ENCODE measurements at regions not wholly inside any gene's neighbourhood (a gene's known extent, or its start where the extent isn't known, plus 50 kb on each side); places are given as distances from the start of the nearest gene placed in this dataset.

DNA sequence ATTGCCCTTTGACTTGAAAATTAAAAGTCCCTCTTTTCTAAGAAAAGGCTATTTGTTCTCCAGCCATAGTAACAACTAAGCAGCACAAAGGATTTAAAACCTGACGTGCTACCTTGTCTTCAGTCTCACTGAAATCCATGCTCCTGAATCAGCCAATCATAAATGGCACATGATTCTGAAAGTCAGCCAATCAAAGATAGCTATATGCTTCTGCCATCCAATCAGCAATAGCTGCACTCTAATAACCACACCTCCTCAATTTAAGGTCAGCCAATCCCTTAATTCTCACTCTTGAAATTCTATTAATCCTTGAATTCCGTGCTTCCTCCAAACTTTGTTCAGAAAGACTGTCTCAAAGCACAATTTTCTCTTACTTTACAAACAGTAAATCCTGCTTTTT, 53.5 kb upstream of the ACAN start:
- no peaks in the 10 kb centered on the region for H3K4me1 ChIP-seq (ENCODE audit: insufficient read depth)
- no peak overlapping the region for H3K4me2 ChIP-seq
- no peaks in the 10 kb centered on the region for H3K79me2 ChIP-seq (replicated peaks; ENCODE audit: insufficient read depth)
- TF ChIP-seq CREB1 (CRISPR knock-in tag; IDR thresholded peaks at IDR 0.05; ENCODE audit: low read depth): no peak
- TF ChIP-seq ZNF331 (CRISPR knock-in tag; IDR thresholded peaks at IDR 0.05; ENCODE audit: low read depth): no peak
- TF ChIP-seq, protein P1, sequence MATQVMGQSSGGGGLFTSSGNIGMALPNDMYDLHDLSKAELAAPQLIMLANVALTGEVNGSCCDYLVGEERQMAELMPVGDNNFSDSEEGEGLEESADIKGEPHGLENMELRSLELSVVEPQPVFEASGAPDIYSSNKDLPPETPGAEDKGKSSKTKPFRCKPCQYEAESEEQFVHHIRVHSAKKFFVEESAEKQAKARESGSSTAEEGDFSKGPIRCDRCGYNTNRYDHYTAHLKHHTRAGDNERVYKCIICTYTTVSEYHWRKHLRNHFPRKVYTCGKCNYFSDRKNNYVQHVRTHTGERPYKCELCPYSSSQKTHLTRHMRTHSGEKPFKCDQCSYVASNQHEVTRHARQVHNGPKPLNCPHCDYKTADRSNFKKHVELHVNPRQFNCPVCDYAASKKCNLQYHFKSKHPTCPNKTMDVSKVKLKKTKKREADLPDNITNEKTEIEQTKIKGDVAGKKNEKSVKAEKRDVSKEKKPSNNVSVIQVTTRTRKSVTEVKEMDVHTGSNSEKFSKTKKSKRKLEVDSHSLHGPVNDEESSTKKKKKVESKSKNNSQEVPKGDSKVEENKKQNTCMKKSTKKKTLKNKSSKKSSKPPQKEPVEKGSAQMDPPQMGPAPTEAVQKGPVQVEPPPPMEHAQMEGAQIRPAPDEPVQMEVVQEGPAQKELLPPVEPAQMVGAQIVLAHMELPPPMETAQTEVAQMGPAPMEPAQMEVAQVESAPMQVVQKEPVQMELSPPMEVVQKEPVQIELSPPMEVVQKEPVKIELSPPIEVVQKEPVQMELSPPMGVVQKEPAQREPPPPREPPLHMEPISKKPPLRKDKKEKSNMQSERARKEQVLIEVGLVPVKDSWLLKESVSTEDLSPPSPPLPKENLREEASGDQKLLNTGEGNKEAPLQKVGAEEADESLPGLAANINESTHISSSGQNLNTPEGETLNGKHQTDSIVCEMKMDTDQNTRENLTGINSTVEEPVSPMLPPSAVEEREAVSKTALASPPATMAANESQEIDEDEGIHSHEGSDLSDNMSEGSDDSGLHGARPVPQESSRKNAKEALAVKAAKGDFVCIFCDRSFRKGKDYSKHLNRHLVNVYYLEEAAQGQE (IDR thresholded peaks at IDR 0.05; ENCODE audit: unreplicated experiment): no peak
- no peak for TF ChIP-seq JUNB (IDR thresholded peaks at IDR 0.05; ENCODE audit: unreplicated experiment)
- TF ChIP-seq NANOG (IDR thresholded peaks at IDR 0.05; ENCODE audit: borderline replicate concordance): no peak
- TF ChIP-seq EZH2phosphoT487 (IDR thresholded peaks at IDR 0.05; ENCODE audit: unreplicated experiment): no peak
- no peak for TF ChIP-seq ZNF114 (CRISPR knock-in tag; IDR thresholded peaks at IDR 0.05)
- TF ChIP-seq, protein P2, sequence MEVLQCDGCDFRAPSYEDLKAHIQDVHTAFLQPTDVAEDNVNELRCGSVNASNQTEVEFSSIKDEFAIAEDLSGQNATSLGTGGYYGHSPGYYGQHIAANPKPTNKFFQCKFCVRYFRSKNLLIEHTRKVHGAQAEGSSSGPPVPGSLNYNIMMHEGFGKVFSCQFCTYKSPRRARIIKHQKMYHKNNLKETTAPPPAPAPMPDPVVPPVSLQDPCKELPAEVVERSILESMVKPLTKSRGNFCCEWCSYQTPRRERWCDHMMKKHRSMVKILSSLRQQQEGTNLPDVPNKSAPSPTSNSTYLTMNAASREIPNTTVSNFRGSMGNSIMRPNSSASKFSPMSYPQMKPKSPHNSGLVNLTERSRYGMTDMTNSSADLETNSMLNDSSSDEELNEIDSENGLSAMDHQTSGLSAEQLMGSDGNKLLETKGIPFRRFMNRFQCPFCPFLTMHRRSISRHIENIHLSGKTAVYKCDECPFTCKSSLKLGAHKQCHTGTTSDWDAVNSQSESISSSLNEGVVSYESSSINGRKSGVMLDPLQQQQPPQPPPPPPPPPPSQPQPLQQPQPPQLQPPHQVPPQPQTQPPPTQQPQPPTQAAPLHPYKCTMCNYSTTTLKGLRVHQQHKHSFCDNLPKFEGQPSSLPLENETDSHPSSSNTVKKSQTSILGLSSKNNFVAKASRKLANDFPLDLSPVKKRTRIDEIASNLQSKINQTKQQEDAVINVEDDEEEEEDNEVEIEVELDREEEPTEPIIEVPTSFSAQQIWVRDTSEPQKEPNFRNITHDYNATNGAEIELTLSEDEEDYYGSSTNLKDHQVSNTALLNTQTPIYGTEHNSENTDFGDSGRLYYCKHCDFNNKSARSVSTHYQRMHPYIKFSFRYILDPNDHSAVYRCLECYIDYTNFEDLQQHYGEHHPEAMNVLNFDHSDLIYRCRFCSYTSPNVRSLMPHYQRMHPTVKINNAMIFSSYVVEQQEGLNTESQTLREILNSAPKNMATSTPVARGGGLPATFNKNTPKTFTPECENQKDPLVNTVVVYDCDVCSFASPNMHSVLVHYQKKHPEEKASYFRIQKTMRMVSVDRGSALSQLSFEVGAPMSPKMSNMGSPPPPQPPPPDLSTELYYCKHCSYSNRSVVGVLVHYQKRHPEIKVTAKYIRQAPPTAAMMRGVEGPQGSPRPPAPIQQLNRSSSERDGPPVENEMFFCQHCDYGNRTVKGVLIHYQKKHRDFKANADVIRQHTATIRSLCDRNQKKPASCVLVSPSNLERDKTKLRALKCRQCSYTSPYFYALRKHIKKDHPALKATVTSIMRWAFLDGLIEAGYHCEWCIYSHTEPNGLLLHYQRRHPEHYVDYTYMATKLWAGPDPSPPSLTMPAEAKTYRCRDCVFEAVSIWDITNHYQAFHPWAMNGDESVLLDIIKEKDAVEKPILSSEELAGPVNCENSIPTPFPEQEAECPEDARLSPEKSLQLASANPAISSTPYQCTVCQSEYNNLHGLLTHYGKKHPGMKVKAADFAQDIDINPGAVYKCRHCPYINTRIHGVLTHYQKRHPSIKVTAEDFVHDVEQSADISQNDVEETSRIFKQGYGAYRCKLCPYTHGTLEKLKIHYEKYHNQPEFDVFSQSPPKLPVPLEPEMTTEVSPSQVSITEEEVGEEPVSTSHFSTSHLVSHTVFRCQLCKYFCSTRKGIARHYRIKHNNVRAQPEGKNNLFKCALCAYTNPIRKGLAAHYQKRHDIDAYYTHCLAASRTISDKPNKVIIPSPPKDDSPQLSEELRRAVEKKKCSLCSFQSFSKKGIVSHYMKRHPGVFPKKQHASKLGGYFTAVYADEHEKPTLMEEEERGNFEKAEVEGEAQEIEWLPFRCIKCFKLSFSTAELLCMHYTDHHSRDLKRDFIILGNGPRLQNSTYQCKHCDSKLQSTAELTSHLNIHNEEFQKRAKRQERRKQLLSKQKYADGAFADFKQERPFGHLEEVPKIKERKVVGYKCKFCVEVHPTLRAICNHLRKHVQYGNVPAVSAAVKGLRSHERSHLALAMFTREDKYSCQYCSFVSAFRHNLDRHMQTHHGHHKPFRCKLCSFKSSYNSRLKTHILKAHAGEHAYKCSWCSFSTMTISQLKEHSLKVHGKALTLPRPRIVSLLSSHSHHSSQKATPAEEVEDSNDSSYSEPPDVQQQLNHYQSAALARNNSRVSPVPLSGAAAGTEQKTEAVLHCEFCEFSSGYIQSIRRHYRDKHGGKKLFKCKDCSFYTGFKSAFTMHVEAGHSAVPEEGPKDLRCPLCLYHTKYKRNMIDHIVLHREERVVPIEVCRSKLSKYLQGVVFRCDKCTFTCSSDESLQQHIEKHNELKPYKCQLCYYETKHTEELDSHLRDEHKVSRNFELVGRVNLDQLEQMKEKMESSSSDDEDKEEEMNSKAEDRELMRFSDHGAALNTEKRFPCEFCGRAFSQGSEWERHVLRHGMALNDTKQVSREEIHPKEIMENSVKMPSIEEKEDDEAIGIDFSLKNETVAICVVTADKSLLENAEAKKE (CRISPR knock-in tag; IDR thresholded peaks at IDR 0.05): no peak
- TF ChIP-seq EZH2 (IDR thresholded peaks at IDR 0.05; ENCODE audit: low read depth, unreplicated experiment): no peak
- TF ChIP-seq, protein P3, sequence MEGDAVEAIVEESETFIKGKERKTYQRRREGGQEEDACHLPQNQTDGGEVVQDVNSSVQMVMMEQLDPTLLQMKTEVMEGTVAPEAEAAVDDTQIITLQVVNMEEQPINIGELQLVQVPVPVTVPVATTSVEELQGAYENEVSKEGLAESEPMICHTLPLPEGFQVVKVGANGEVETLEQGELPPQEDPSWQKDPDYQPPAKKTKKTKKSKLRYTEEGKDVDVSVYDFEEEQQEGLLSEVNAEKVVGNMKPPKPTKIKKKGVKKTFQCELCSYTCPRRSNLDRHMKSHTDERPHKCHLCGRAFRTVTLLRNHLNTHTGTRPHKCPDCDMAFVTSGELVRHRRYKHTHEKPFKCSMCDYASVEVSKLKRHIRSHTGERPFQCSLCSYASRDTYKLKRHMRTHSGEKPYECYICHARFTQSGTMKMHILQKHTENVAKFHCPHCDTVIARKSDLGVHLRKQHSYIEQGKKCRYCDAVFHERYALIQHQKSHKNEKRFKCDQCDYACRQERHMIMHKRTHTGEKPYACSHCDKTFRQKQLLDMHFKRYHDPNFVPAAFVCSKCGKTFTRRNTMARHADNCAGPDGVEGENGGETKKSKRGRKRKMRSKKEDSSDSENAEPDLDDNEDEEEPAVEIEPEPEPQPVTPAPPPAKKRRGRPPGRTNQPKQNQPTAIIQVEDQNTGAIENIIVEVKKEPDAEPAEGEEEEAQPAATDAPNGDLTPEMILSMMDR (conservative IDR thresholded peaks at IDR 0.05; ENCODE audit: low read depth in 2 of 2): no peak
- H3K4me3 Mint-ChIP-seq: no peak overlapping the region
- no peaks in the 10 kb centered on the region for H4K20me1 ChIP-seq (replicated peaks; ENCODE audit: insufficient read depth)
- H3K27me3 Mint-ChIP-seq (ENCODE audit: insufficient read depth, low read depth, poor library complexity): peaks cover 5% of the 10 kb centered on the region
- H3F3A ChIP-seq (replicated peaks; ENCODE audit: low read depth): no peaks in the 10 kb centered on the region; the same call in 1 of the 2 replicates
- H3K4me3 ChIP-seq: no peak overlapping the region
- H3K36me3 ChIP-seq (ENCODE audit: insufficient read depth): no peaks in the 10 kb centered on the region
- no peak overlapping the region for H3K27ac ChIP-seq (ENCODE audit: low read depth)
- no peaks in the 10 kb centered on the region for H3K9me3 Mint-ChIP-seq
- ATAC-seq: no peak
- H2AFZ ChIP-seq: no peak overlapping the region
- H3K36me3 Mint-ChIP-seq (ENCODE audit: low read depth): no peaks in the 10 kb centered on the region
- H3K27me3 ChIP-seq (ENCODE audit: insufficient read depth): no peaks in the 10 kb centered on the region
- peaks cover 4% of the 10 kb centered on the region for H3K4me1 Mint-ChIP-seq
- peak; percentile 14 for DNase-seq (ENCODE audit: low spot score)
- 0 out of 2 replicates have a peak, but pooled peaks cover 2% of the 10 kb centered on the region for H3K9me2 ChIP-seq (ENCODE audit: insufficient read depth)
- no peak overlapping the region for H3K27ac Mint-ChIP-seq

Data from GM23338 (cell line).